HG03558 (cell line): ENCODE measurements at regions not wholly inside any gene's neighbourhood (a gene's known extent, or its start where the extent isn't known, plus 50 kb on each side); places are given as distances from the start of the nearest gene placed in this dataset.

Experiments used
- ATAC-seq: cut with Tn5 transposase; IDR thresholded peaks from one replicate; pipeline ENCODE4 v1.9.1; 2021; ENCODE audit warnings: moderate number of reproducible peaks; ENCODE audit not compliant: unreplicated experiment; ENCODE audit errors: extremely low read depth

DNA sequence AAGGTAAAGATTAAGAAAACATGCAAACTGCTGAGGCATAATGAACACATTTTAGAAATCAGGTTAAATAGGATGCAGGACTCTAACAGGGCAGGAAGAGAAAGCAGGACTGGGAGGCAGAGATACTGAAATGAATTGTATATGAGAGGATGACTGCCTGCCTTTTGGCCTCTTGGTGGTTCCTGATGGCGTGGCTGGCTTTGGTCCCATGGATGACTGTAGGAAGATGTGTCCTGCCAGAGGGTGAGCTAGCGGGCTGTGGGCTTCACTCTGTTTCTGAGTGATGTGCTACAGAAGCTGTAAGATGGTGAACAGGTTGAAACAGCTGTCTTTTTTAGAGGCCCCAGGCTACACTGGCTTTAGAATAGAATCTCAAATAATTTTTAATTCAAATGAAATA is 517.0 kb downstream of the SLC4A3 start:
- no peak for ATAC-seq

DNA sequence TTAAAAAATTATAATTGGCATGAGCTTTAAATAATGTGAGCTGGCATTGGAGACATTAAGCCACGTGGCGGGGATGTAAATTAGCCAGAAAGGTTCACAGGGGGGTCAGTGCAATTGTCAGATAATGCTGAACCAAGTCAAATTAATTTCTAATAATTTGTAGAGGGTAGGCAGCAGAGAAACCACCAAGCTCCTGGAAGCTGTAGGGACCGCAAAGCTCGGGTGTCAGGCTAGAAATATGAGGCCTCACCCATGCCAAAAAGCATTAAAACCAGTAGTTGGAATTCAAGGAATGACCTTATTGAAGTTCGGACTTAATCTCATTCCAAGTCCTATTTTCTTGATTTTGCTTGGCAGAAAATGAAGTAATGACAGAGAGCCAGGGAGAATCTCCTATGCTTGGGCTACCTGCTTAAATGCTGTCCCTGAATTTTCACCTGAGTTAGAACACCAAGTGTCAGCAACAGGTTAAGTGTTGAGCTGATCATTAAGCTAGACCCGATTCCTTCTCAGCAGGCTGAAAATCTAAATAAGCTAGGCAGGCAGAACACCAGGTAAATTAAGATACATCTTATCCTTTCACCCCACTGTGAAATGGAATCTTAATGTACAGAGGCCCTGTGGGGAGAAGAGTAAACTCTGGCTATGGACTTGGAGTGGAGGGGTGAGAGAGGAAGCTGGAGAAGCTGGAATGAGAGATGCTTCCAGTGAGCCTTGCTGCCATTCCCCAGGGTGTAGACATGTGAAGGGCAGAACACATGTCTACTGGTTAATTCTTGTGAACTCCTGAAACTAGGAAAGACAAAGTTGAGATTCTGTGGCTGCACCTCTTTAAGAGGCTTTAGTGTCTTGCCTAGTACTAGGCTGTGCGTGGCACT is 520.0 kb downstream of the SLC4A3 start:
- ATAC-seq, result no peak

DNA sequence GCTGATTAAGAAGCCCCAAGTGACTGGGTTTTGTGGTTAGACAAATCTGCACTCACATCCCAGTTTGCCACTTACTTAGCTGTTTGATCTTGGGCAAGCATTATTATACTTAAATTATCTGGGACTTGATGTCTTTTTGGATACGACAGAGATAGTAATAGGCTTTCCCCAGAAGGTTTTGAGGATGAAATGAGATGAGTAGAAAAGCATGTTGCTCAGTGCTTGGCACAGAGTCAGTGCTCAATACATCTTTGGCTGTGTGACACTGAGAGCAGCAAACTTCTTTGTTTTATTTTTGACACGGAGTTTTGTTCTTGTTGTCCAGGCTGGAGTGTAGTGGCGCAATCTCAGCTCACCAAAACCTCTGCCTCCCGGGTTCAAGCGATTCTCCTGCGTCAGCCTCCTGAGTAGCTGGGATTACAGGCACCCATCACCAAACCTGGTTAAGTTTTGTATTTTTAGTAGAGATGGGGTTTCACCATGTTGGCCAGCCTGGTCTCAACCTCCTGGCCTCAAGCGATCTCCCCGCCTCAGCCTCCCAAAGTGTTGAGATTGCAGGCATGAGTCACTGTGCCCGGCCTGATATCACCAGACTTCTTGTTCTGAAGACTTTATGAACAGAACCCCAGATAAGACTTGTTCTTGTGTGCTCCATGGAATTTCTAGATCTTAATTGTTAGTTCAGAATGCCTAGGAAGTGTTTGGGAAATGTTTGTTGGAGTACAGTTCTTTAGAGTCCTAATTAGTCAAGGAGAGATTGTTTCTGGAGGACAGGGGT is 521.2 kb downstream of the SLC4A3 start:
- no peak for ATAC-seq

DNA sequence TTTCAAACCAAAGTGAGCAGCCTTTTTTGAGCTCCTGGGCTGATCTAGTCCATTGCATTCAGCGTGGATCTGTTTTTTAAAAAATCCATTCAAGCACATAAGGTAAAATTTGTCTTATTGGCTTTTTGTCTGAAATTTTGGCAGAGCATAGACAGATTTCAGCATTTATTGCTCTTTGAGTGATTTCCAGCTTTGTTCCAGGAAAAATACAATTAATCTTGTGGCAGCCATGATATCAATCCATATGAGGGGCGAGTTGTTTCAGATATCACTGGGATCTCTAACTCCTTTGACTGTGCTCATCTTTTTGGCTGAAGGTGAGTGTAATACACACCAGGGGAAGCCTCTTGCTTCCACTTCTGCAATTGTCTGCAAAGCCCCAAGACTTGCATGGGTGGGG is 523.9 kb downstream of the SLC4A3 start:
- no peak for ATAC-seq

DNA sequence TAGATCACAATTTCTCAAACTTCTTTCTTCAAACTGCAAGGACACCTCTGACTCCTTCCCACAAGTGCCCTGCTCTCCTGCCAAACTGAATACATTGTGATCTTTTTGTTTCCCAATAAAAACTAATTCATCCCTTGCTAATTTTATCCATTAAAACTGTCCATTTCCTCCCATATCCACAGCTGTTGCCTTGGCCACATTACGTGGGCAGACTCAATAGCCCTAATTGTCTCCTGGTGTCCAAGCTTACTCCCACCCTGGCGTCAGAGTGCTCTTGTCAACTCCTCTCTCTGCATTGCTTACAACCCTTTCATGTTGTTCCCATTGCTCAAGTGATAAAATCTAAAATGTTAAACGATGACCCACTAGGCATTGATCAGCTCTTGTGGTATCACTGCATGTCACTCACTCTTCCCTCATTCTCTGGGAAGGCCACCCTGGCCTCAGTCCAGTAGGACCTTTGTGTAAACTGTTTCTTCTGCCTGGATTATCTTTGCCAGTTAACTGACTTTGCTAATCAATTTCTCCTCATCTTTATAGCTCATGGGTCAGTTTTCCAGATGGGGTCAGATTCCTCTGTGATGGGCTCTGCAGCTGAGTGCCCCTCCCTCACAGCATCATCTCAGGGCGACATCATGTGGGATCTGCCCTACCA is 525.0 kb downstream of the SLC4A3 start:
- ATAC-seq, result no peak

DNA sequence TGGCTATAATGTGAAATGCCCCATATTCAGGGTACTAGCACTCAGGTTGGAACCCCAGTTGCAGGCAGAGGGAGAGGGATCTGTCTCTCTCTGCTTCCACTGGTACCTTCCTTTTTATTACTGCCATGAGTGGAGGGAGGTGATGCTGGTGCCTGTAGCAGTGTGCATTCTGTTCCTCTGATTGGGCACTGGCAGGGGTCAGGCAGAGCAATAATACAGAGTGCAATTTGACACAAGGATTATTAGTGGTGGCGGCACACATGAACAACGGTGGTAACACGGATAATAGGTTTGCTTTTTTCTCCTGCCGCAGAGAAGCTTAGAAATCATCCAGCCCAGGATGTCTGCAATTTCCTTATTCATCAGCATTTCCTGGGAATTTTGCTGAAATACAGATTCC is 525.7 kb downstream of the SLC4A3 start:
- no peak for ATAC-seq

DNA sequence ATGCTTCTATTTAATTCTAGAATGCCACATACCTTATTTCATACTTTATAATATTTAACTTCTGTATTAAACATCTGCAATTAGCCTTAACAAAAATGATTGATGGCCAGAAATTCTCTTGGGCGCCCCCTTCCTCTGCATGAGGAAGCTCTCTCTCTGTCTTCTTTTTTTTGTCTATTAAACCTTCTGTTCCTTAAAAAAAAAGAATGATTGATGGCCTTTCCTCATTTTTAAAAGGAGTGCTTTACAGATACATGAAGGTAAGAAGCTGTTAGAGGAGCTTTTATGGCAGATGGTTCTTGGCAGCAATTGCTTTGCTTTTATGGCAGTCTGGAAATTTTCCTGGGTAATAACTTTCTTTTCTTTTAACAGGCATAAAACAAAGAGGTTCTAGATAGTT is 526.9 kb downstream of the SLC4A3 start:
- no peak for ATAC-seq

DNA sequence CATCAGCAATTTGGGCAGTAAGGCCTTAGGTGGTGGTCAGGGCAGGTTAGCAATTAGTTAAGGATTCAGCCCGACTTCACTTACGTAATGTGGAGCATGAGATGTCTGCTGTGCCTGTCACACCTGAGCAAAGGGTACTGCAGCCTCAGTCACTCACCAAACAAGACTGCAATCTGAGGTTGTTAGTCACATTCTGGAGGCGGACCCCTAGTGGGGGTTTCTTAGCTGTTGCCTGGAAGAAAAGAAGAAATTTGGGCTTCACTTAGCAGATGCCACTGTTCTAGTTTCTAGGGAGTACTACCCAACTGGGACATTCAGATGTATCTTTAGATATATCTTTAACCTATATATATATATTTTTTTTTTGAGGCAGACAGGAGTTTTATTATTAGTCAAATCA is 529.9 kb downstream of the SLC4A3 start:
- ATAC-seq, result no peak

DNA sequence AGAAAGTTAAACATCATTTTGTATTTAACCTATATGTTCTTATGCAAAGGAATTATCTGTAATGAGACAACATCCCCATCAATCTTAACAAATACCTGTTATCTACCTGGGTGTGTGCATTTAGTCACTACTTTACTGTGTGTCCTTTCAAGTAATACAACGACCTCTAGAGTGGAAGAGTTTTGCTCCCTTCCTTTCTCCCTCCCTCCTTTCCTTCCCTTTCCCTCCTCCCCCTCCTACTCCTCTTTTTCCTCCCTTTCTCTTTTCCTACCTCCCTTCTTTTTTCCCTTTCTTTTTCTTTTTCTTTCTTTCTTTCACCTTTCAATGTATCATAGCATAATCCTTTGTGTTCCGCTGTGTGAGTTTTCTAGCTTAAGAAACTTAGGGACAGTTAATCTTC is 532.3 kb downstream of the SLC4A3 start:
- ATAC-seq, result no peak

DNA sequence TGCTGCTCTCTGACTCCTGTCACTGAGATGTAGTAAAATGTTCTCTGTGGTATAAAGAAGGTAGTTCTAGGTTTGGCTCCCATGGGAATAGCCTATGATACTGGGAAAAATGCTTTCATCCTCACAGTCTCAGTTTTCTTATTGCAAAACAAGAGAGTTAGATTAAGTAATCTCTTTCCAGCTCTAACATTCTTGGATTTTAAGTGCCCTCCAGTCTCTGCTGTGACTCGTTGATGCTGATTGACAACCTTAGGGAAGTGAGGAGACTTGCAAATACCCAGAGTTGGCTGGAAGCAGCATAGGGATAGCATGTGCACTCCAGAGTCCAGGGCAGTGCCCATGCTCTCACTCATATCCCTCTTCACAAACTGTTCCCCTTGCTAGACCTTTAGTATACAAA is 534.9 kb downstream of the SLC4A3 start:
- no peak for ATAC-seq

DNA sequence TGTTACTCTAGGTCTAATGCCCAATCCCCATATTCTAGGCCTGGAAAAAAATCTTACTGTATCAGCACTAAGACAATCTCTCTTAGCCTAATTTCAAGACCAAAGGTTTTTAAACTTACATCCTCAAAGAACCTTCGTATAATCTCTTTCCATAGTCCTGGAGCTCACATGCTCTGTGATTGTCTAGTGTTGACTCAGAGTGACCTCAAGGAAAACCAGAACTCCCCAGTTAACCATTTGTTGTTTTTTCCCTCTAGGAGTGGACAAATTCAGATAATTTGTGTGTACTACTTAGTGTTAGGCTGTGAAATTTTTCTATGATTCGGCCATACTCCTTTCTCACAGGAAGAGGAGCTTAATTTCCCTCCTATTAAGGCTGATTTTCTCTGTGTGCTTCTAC is 536.1 kb downstream of the SLC4A3 start:
- no peak for ATAC-seq

DNA sequence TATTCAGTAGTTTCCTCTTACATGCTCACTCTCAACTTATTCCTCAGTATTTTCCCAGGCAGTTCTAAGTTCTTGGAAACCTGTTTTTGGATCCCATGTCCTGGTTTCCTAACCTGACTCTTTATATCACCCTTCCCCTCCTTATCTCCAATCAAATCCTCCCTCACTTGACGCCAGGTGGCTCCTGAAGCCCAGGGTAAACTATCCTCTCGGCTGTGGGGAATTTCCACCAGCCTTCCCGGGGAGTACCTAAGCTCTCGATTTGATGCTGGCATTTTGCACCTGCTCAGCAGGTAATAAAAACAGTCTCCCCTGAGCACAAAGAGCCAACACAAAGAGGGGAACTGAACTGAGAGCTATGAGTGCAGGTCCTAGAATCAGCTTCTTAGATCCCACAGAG is 538.0 kb downstream of the SLC4A3 start:
- no peak for ATAC-seq

DNA sequence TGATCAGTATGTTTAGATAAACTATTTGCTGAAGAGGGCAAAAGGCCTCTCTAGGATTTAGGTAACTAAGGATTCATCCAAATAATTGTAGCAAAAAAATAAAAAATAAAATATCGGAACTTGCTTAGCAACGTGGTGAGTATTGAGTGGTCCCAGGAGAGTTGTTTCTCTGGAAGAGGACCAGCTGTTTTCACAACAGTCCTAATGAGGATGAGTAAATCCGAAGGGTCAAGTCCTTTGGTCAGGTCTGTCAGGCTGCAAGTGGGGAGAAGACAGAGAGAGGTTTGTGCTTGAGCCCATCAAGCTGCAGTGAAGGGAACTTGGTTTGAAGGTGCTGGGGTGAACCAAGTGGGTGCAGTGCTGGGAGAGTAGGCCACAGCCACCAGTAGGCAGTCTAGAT is 539.2 kb downstream of the SLC4A3 start:
- ATAC-seq, result no peak

DNA sequence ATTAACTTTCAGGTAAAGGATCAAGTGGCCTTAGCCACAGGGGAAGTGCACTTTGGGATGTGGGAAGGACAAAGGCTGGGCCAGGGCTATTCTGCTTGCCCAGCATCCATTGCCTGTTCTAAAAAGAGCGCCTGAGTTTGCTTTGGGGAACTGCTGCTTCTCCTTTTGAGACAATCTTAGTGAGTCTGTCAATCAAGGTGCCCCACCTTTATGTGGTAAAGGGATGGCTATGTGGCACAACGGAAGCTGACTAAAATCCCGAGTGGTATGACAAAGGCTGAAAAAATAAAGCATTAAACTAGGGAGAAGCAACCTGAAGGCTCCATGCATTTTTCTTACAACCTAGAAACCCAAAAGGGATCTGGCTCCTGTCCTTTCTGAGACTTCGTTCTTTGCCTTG is 540.5 kb downstream of the SLC4A3 start:
- ATAC-seq, result no peak

DNA sequence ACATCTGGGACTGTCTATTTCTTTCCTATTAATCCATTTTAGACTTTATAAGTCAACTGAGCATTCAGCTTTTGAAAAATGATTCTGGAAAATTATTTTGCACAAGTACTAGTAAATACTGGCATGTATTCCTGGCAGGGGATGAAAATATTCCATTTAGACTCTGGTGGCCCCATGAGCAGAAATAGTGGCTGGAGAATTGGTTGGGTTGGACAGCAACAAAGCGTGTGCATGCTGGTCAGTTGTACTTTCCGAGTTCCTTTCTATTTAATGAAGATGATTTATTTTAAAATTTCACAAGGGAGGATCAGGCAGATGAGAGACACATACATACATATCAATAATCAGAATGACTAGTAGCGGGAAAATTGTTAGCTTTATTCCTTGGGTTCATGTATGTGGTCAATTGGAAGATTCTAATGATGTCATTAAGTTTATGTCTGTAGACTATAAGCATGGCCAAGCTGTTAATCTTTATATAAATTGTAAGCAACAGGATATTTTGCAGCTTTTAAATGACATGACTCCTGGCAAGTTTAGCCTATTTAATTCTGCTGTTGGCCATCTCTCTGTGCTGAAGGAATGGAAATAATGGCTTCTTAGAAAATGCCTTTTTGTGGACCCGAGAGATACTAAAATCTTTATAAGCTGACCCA is 541.6 kb downstream of the SLC4A3 start:
- no peak for ATAC-seq

DNA sequence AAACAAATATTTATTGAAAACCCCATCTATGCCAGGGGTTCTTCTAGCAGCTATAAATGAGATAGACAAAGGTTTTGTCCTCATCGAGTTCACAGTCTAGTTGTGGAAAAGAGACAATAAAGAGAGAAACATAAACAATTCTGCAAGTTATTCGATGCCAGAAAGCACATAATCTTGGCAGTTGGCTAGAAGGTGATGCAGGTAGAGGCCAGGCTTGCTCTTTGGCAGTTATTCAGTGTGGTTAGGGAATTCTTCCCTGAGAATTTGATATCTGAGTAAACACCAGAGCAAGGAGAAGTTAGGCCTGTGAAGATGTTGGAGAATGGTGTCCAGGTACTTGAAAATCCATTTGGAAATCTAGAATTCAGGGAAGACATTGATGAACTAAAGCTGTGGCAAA is 547.4 kb downstream of the SLC4A3 start:
- ATAC-seq, result no peak

DNA sequence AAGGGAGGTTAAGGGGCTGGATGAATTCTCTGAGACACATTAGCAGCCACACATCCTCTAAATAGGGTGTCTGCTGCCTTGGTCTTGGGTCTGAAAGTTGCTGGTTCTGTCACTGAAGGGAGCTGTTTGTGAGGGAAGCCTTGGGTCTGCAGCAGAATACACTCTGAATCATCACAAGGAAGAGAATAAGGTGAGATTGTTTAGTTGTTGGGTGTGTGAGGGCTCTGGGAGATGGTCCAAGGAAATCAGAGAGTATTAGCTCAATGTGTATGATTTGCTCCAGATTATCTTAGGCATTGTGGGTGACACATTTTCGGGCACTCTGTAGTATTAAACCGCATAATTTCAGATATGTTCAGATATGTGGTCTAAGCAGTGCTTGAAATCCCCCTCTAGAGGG is 548.5 kb downstream of the SLC4A3 start:
- ATAC-seq, result no peak

DNA sequence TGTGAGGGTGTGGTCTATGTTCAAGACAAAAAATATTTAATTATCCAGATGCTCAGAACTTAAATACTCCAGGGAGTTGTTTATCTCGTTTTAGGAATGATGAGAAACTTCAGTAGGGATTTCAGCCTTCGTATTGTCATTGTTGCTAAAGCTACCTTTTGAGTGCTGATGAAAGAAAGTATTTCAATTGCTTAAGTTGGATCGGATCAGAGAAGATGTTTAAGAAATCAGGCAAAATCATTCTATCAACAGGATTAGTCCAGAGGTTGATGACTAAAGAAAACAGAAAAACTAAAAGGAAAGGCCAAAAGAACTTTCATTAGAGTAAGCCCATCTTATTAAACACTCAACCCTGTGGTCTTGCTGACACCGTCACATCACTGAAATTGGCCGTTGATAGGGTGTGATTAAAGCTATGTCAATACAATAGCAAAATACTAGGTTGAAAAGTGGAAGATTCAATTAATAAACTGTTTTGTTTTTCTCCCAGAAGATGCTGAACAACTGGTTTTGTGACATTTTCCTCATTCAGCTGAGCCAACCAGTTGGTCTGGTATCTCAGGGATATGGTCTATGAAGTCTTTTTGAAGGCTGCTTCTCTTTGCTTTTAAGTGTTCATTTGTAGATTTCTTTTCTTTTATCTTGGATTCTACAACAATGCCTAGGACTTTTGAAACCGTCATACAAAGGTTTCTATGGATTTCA is 551.7 kb downstream of the SLC4A3 start:
- no peak for ATAC-seq

DNA sequence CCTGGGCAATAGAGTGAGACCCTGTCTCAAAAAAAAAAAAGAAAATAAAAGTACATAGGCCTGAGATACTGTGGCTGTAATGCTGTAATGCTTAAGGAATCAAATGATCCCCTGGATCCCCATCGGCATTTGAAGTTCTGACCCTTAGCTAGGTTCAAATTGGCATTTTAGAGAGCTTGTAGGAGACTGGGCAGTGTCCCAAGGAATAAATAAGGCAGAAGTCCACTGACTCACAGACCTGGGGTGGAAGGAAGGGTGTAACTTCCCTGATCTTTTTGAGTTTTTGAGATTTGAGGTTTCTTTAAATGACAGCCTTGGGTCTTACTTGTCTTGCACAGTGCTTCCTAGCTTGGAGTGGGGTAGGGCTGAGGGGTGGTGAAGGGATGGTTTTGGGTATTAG is 553.7 kb downstream of the SLC4A3 start:
- no peak for ATAC-seq

DNA sequence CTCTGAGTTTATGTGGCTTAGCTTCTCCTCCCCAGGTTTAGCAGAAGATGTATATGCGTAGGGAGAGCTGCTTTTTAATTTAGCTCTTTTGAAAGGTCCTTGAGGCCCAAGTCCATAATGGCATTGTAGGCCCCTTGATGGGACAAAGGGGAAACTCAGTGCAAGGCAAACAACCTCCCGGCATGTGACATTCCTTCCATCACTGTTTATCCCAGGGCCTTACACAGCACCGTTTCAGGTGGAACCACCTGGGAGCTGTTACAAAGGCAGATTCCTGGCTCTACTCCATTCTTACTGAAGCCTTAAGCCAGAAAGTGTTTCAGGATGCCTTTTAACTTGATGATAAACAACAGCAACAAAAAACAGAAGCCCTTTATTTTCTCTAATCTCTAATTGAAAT is 555.4 kb downstream of the SLC4A3 start:
- ATAC-seq, result no peak
